NCI-H1105 treated with DMSO at 0.1 percent for 48 hours (cell line): ENCODE measurements at regions not wholly inside any gene's neighbourhood (a gene's known extent, or its start where the extent isn't known, plus 50 kb on each side); places are given as distances from the start of the nearest gene placed in this dataset.
"Not testable (repeated sequence)": the region's sequence is repeated elsewhere in the genome, so short reads cannot be mapped to it uniquely, and the experiment has no call there.

Experiments
- DNase-seq: peaks from one replicate; lab custom pipeline; 2025; lab: John Stamatoyannopoulos, UW

GRCh38 chr5:152701305-152701949, 296.3 kb upstream of the NMUR2 start:
- DNase-seq: no peak

- DNase-seq: no peak
These were observed 299.2 kb upstream of the NMUR2 start for GRCh38 chr5:152704286-152704685.

- no peak for DNase-seq
These were observed 306.8 kb upstream of the NMUR2 start for GRCh38 chr5:152711801-152712388.

GRCh38 chr5:152717393-152717792, 312.3 kb upstream of the NMUR2 start:
- DNase-seq: no peak

- no peak for DNase-seq
These were observed 318.4 kb upstream of the NMUR2 start for GRCh38 chr5:152723482-152723881.

- DNase-seq: no peak
These were observed 325.1 kb upstream of the NMUR2 start for GRCh38 chr5:152730176-152730575.

GRCh38 chr5:152736906-152737305, 331.8 kb upstream of the NMUR2 start:
- no peak for DNase-seq

- no peak for DNase-seq
These were observed 334.8 kb upstream of the NMUR2 start for GRCh38 chr5:152739916-152740315.

GRCh38 chr5:152741126-152741525, 336.0 kb upstream of the NMUR2 start:
- DNase-seq: not testable (repeated sequence)

- not testable (repeated sequence) for DNase-seq
These were observed 382.7 kb upstream of the NMUR2 start for GRCh38 chr5:152787709-152788217.

GRCh38 chr5:152801886-152802285, 396.8 kb upstream of the NMUR2 start:
- no peak for DNase-seq

GRCh38 chr5:152804179-152804578, 399.1 kb upstream of the NMUR2 start:
- no peak for DNase-seq

GRCh38 chr5:152811988-152812387, 406.9 kb upstream of the NMUR2 start:
- no peak for DNase-seq

- no peak for DNase-seq
These were observed 408.4 kb upstream of the NMUR2 start for GRCh38 chr5:152813526-152813925.

GRCh38 chr5:152819891-152820290, 414.8 kb upstream of the NMUR2 start:
- DNase-seq: no peak

- DNase-seq: no peak
These were observed 419.2 kb upstream of the NMUR2 start for GRCh38 chr5:152824316-152824715.

GRCh38 chr5:152838241-152838786, 433.2 kb upstream of the NMUR2 start:
- DNase-seq: no peak

GRCh38 chr5:152844713-152845112, 439.6 kb upstream of the NMUR2 start:
- DNase-seq: no peak

GRCh38 chr5:152853361-152853760, 448.3 kb upstream of the NMUR2 start:
- DNase-seq: no peak

GRCh38 chr5:152855441-152855840, 450.4 kb upstream of the NMUR2 start:
- DNase-seq: no peak

- DNase-seq: no peak
These were observed 456.2 kb upstream of the NMUR2 start for GRCh38 chr5:152861231-152861630.

GRCh38 chr5:152864447-152864846, 459.4 kb upstream of the NMUR2 start:
- no peak for DNase-seq

- no peak for DNase-seq
These were observed 459.9 kb upstream of the NMUR2 start for GRCh38 chr5:152864991-152865390.

- DNase-seq: no peak
These were observed 464.9 kb upstream of the NMUR2 start for GRCh38 chr5:152869971-152870370.
